ENCODE measurements at regions not wholly inside any gene's neighbourhood (a gene's known extent, or its start where the extent isn't known, plus 50 kb on each side); places are given as distances from the start of the nearest gene placed in this dataset.

- no peak for TF ChIP-seq CTCF (IDR thresholded peaks at IDR 0.05)
- TF ChIP-seq POLR2AphosphoS5 (IDR thresholded peaks at IDR 0.05), result no peak
Observed at GRCh38 chr20:51333446-51333845, 209.1 kb downstream of the NFATC2 start.
